ENCODE measurements at regions not wholly inside any gene's neighbourhood (a gene's known extent, or its start where the extent isn't known, plus 50 kb on each side); places are given as distances from the start of the nearest gene placed in this dataset.

DNA sequence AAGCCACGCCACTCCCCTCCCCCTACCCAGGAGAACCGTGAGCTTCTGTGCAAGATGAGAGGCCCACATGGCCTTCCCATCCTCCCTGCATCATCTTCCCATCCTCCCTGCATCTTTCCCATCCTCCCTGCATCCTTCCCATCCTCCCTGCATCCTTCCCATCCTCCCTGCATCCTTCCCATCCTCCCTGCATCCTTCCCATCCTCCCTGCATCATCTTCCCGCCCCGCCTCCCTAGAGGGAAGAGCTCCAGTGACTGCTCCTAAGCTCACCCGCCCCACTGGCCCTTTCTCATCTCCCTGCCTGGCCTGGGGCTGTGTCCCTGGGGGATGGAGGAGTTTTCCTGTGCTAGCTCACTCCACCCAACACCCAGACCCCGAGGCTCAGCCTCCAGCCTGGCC, 93.3 kb upstream of the ASAP2 start (continued):
- TF ChIP-seq, protein P1, sequence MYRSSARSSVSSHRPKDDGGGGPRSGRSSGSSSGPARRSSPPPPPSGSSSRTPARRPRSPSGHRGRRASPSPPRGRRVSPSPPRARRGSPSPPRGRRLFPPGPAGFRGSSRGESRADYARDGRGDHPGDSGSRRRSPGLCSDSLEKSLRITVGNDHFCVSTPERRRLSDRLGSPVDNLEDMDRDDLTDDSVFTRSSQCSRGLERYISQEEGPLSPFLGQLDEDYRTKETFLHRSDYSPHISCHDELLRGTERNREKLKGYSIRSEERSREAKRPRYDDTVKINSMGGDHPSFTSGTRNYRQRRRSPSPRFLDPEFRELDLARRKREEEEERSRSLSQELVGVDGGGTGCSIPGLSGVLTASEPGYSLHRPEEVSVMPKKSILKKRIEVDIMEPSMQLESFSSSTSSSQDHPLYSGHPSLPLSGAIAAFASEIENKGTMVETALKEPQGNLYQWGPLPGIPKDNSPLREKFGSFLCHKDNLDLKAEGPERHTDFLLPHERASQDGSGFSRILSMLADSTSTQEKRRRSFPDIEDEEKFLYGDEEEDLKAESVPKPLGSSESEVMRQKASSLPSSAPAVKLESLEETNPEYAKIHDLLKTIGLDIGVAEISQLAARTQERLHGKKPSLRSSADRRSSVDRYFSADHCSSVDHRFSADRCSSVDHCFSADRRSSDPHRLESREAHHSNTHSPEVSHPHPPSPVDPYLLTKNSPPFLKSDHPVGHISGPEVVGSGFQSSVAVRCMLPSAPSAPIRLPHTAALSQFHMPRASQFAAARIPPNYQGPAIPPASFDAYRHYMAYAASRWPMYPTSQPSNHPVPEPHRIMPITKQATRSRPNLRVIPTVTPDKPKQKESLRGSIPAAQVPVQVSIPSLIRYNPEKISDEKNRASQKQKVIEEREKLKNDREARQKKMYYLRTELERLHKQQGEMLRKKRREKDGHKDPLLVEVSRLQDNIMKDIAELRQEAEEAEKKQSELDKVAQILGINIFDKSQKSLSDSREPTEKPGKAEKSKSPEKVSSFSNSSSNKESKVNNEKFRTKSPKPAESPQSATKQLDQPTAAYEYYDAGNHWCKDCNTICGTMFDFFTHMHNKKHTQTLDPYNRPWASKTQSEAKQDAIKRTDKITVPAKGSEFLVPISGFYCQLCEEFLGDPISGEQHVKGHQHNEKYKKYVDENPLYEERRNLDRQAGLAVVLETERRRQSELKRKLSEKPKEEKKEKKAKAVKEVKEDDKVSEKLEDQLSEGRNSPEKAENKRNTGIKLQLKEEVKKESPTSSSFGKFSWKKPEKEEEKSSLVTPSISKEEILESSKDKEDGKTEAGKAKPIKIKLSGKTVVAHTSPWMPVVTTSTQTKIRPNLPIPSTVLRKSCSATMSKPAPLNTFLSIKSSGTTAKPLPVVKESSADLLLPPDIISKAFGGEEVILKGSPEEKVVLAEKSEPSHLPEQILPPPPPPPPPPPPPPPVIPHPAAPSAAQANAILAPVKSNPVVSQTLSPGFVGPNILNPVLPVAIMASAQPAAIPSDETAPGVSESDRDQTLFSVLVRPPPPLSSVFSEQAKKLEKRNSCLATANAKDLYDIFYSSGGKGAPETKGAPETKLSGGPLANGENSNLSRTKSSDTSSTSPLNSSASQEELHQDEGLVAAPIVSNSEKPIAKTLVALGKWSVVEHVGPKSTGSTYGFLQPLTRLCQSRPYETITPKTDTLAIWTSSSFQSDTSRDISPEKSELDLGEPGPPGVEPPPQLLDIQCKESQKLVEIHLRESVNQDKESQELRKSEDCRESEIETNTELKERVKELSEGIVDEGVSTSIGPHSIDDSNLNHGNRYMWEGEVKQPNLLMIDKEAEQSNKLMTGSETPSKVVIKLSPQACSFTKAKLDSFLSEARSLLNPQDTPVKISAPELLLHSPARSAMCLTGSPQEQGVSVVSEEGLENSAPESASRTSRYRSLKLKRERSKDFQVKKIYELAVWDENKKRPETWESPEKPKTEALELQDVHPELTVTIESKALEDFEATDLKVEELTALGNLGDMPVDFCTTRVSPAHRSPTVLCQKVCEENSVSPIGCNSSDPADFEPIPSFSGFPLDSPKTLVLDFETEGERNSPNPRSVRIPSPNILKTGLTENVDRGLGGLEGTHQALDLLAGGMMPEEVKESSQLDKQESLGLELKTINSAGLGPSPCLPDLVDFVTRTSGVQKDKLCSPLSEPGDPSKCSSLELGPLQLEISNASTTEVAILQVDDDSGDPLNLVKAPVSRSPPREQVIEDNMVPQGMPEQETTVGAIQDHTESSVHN (CRISPR knock-in tag; IDR thresholded peaks at IDR 0.05) = no peak
- no peak for TF ChIP-seq ZNF747 (CRISPR knock-in tag; IDR thresholded peaks at IDR 0.05; ENCODE audit: borderline replicate concordance)
- TF ChIP-seq, protein P2, sequence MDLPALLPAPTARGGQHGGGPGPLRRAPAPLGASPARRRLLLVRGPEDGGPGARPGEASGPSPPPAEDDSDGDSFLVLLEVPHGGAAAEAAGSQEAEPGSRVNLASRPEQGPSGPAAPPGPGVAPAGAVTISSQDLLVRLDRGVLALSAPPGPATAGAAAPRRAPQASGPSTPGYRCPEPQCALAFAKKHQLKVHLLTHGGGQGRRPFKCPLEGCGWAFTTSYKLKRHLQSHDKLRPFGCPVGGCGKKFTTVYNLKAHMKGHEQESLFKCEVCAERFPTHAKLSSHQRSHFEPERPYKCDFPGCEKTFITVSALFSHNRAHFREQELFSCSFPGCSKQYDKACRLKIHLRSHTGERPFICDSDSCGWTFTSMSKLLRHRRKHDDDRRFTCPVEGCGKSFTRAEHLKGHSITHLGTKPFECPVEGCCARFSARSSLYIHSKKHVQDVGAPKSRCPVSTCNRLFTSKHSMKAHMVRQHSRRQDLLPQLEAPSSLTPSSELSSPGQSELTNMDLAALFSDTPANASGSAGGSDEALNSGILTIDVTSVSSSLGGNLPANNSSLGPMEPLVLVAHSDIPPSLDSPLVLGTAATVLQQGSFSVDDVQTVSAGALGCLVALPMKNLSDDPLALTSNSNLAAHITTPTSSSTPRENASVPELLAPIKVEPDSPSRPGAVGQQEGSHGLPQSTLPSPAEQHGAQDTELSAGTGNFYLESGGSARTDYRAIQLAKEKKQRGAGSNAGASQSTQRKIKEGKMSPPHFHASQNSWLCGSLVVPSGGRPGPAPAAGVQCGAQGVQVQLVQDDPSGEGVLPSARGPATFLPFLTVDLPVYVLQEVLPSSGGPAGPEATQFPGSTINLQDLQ (CRISPR knock-in tag; IDR thresholded peaks at IDR 0.05) = no peak
- TF ChIP-seq IRF2 (CRISPR knock-in tag; IDR thresholded peaks at IDR 0.05) = no peak
- TF ChIP-seq, protein P3, sequence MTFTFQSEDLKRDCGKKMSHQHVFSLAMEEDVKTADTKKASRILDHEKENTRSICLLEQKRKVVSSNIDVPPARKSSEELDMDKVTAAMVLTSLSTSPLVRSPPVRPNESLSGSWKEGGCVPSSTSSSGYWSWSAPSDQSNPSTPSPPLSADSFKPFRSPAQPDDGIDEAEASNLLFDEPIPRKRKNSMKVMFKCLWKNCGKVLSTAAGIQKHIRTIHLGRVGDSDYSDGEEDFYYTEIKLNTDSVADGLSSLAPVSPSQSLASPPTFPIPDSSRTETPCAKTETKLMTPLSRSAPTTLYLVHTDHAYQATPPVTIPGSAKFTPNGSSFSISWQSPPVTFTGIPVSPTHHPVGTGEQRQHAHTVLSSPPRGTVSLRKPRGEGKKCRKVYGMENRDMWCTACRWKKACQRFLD (CRISPR knock-in tag; IDR thresholded peaks at IDR 0.05; ENCODE audit: borderline replicate concordance) = no peak
- no peak for TF ChIP-seq PHF5A (CRISPR knock-in tag; IDR thresholded peaks at IDR 0.05; ENCODE audit: low read depth, unreplicated experiment)
- TF ChIP-seq GLI4 (CRISPR knock-in tag; IDR thresholded peaks at IDR 0.05; ENCODE audit: borderline replicate concordance) = no peak
- TF ChIP-seq ZNF792 (CRISPR knock-in tag; IDR thresholded peaks at IDR 0.05) = no peak
- no peak for TF ChIP-seq TGIF2 (CRISPR knock-in tag; IDR thresholded peaks at IDR 0.05)
- TF ChIP-seq ZNF883 (CRISPR knock-in tag; IDR thresholded peaks at IDR 0.05; ENCODE audit: not compliant biosample characterization) = no peak
- TF ChIP-seq ZSCAN29 (CRISPR knock-in tag; conservative IDR thresholded peaks at IDR 0.05) = no peak

Measured in HepG2 (cell line).